DMS153 (cell line): ENCODE measurements at regions not wholly inside any gene's neighbourhood (a gene's known extent, or its start where the extent isn't known, plus 50 kb on each side); places are given as distances from the start of the nearest gene placed in this dataset.

ENCODE experiments used
- DNase-seq: peaks from one replicate; lab custom pipeline; 2025; lab: John Stamatoyannopoulos, UW

GRCh38 chr1:116232989-116233514, 121.9 kb downstream of the MAB21L3 start:
- no peak for DNase-seq

GRCh38 chr1:116234429-116234828, 123.2 kb downstream of the MAB21L3 start:
- no peak for DNase-seq

DNA sequence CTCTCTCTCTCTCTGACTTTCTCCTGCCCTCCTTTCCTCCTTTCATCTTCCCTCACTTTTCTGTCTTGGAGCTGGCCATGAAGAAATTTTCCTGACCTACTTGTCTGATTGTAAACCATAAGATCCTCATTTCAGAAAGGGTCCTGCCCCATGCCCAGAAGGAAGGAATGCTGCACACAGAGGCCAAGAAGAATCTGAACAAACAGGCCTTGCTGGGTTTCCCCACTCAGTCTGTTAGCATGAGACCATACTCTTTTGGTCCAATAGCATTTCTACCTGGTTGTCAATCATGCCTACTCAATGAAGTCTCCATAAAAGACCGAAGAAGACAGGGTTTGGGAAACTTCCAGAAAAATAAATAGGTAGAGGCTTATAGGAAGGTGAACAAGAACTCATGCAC, 128.7 kb downstream of the MAB21L3 start:
- no peak for DNase-seq

- no peak for DNase-seq
Measured at GRCh38 chr1:116242741-116243140, 130.3 kb upstream of the ATP1A1 start.

GRCh38 chr1:116243333-116244054, 129.6 kb upstream of the ATP1A1 start:
- no peak for DNase-seq

DNA sequence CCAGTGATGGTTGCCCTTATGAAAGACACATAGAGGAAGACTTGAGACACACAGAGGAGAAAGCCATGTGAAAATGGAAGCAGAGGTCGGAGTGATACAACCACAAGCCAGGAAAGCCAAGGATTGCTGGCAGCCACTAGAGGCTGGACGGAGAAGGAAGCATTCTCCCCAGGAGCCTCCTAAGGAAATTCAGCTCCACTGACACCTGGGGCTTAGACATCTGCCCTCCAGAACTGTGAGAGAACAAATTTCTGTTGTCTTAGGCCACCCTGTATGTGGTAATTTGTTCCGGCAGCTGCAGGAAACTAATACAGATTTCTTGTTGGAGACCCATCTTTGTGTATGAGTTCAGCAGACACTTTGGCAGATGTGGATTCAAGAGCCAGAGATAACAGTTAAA, 126.9 kb upstream of the ATP1A1 start:
- no peak for DNase-seq

GRCh38 chr1:116252271-116252670, 120.8 kb upstream of the ATP1A1 start:
- no peak for DNase-seq

DNA sequence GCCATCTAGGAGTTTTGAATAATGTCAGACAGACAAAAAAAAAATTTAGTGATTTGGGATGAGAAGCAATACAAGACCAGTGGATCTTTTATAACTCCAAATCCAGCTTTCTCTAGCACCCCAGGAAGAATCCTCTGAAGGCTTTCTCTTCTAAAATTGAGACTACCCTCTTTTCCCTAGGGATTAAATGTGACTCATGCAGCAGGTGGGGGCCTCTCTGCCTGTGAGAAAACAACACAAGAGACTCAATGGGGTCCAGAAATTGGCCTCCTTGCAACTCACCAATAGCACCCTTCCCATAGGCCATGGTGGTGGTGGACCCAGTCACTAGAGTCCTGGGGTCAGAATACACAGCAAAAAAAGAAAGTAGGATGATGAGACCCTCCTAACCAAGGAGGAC, 120.3 kb upstream of the ATP1A1 start:
- no peak for DNase-seq

DNA sequence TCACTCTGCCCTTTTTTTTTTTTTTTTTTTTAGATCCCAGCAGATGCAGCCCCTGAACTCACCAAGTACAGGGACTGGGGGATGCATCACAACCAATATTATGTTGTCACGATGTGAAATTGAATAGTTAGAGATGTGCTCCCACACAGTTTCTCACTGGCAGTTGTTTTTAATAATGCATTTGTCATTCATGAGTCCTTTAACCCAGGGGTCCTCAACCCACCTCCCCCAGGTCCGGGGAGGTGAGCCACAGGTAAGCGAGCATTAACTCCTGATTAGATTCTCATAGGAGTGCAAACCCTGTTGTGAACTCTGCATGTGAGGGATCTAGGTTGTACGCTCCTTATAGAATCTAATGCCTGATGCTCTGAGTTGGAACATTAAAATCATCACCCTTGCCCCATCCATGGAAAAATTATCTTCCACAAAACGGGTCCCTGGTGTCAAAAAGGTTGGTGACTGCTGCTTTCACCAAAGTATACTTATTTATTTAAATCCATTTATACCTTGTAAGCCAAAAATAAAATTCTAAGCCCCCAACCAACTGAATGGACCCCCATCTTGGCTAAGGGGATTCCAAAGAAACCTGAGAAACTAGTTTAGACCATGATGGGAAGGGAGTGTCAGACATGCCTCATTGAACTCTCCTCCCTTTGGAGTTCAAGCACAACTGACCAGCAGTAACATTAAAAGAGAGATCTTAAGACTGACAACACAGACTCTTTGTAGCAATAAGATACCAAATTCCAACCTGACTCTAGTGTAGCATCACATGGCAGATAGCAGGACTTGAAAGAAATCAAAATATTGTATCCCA, 119.3 kb upstream of the ATP1A1 start:
- DNase-seq: no peak

- no peak for DNase-seq
Measured at GRCh38 chr1:116254776-116255175, 118.3 kb upstream of the ATP1A1 start.

- no peak for DNase-seq
Measured at GRCh38 chr1:116255486-116256285, 117.4 kb upstream of the ATP1A1 start.

GRCh38 chr1:116256286-116256649, 116.8 kb upstream of the ATP1A1 start:
- no peak for DNase-seq

DNA sequence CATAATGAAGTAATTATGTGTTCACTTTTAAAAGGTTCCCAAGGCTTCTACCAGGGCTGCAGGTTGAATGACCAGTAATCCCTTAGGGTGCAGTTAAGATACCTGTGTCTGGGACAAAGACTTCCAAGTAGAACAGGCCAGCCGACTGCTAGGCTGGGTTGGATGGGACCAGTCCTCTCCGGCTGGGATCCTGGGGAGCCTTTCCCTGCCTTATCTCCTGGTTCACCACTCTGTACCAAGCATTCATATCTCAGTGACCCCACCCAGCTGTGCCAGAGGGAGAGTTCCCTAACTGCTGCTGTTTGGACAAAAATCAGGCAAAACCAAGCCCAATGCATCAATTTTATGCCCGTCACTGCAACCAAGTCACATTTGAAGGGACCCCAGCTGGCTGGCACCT, 116.2 kb upstream of the ATP1A1 start:
- DNase-seq: no peak

DNA sequence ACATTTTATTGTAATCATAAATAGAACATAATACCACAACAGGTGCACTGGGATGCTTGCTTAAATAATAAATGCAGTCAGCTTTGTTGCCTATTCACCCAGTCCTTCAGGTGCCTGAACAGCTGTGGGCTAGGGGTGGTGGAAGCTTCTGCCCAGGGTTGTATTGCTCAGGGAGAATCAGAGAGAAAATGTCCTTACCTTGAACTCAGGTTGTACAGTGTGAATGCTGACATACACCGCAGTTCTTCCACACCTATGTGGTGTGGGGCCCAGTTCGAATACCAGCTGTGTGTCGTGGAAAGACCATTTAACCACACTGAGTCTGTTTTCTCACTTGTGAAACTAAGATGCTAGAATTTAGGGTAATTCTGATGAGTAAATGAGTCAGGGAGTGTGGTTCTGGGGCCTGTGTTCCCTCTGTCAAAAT, 115.7 kb upstream of the ATP1A1 start:
- DNase-seq: no peak

DNA sequence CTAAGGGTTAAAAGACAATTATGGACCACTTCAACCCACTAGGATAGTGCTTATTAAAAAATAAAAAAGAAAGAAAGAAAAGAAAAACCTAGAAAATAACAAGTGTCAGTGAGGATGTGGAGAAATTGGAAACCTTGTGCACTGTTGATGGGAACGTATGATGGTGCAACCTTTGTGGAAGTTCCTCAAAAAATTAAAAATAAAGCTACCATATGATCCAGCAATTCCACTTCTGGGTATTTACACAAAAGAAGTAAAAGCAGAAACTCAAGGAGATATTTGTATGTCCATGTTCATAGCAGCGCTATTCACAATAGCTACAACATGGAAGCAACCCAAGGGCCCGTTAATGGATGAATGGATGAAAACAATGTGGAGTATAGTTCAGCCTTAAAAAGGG, 115.2 kb upstream of the ATP1A1 start:
- DNase-seq: no peak

GRCh38 chr1:116258668-116259419, 114.2 kb upstream of the ATP1A1 start:
- DNase-seq: no peak

DNA sequence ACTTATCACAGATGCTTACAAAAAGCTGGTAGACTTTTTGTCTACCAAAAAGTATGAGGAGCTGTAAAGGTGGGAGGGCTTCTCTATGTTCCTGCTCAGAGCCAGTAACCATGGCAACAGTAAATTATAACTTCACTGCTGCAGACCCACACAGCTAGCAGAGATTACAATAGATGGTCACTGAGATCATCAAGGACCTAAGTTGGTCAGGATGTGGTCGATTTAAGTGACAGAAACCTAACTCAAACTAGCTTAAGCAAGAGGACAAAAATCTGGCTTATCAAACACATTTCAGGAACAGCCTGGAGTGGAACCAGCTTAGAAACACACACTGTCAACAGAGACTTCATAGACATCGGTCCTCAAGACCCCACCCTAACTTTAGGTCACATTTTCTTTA, 113.4 kb upstream of the ATP1A1 start:
- DNase-seq: no peak

DNA sequence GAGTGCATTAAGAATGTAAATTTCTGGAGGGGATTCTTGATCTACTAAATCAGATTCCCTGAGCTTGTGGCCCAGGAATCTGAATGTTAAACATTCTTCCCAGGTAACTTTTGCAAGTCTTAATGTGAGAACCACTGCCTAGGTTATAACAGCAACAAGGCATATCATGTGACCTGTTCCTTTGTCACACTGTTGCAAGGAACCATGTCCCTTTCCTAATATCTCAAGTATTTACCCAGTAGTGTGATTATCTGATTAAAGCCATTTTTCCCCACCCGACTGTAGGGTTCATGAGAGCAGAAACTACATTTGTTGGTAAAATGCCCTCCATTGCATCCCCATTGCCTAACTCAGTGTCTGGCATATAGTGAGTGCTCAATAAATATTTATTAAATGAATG, 112.9 kb upstream of the ATP1A1 start:
- DNase-seq: no peak

DNA sequence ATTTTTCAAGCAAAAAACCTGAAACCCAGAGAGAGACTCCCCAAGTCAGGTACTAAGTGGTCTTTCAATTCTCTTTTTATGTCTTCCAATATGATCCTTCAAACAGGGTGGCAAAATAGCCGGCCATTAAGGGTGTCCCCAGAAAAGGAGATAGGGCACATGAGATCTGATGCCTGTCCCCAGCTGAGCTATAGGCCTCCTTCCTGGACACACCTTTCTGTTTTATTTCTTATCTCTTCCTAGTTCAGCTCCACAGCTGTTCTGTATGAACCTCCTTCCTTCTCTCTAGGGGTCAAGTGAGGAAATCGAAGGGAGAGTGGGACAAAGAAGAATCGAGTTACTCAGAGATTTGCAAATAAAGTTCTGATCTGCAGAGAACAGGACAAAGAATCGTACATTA, 112.4 kb upstream of the ATP1A1 start:
- DNase-seq: no peak

GRCh38 chr1:116261227-116261626, 111.8 kb upstream of the ATP1A1 start:
- DNase-seq: no peak

DNA sequence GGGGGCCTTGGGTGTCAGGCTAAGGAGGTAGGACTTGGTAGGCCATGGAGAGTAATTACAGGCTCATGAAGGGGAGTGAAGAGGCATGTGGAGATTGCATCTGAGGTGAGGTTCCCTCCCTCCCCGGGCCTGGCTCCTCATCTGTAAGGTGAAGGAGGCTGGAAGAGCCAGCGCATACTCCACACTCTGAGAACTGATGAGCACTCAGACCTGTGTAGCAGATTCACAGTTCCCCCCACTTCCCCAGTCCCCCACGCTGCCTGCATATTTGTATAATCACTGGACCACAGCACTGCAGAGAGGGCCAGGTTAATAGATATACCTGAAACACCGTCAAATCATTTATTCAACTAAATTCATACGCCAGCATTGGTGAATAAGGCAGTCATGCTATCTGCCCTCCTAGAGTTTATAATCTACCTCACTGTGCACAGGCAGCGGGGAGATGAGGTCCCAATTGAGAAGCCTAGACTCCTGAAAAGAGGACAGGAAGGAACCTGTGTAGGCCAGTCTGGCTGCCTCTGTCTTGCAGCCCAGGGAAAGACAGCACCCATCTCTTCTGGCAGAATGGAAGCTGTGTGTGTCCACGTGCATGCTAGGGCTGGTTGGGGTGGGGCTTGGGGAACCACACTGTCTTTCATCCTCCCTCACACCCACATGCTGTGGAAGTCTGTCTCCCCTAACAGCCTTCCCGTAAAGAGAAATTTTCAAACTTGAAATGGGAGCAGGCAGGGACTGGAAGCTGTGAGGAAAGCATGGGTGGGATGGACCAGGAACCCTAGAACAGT, 110.6 kb upstream of the ATP1A1 start:
- no peak for DNase-seq
